K562 (cell line): ENCODE measurements at regions not wholly inside any gene's neighbourhood (a gene's known extent, or its start where the extent isn't known, plus 50 kb on each side); places are given as distances from the start of the nearest gene placed in this dataset.

Experiments used
- ATAC-seq: fragments of 200-7000 bp; cut with Tn5 transposase; 3 replicates; pipeline ENCODE4 v1.9.1; 2020; ENCODE audit warnings: moderate library complexity
- BruUV-seq: library from RNA; stranded (reverse); fragments of 400-500 nt; replicated peaks from 2 replicates; lab custom pipeline; 2021; lab: Mats Ljungman, UMichigan
- CTCF ChIA-PET: fragments of 300-600 bp; formaldehyde crosslinking; extraction: SDS; loops from one replicate; lab custom pipeline; 2021; ENCODE audit warnings: low intra/inter-chr PET ratio; lab: Yijun Ruan, JAX
- POLR2A ChIA-PET: fragments of 300-600, 350-650 bp; sonication (Branson Sonifier 250); formaldehyde crosslinking; extraction: SDS; loops from one replicate; lab custom pipeline; 2021; ENCODE audit warnings: antibody characterized with exemption, inconsistent platforms; lab: Yijun Ruan, JAX
- DNase-seq, 4 experiments: peaks; one replicate each; pipeline versions ENCODE4 v3.0.0 to v3.0.0-alpha.2; 2011 to 2018; ENCODE audit warnings: low spot score in 3 of 4, mixed read lengths in 3 of 4; ENCODE audit errors: extremely low read depth in 1 of 4
- FAIRE-seq: peaks from 2 replicates; lab custom pipeline; 2011; peaks lifted over from hg19 to GRCh38; lab: Jason Lieb, UNC
- H2AFZ ChIP-seq: 2 replicates; pipeline ENCODE4 v1.6.0; 2011; ENCODE audit warnings: low read depth, low read length, control low read depth, inconsistent platforms
- H3K27ac ChIP-seq: fragments of 200-600 bp; 3 replicates; pipeline ENCODE4 v1.8.0; 2011; ENCODE audit warnings: low read depth, mild to moderate bottlenecking, control low read depth, inconsistent platforms, low read length, moderate library complexity, mixed read lengths; ENCODE audit errors: extremely low read depth
- H3K27me3 ChIP-seq, 2 experiments: fragments of 300-600 bp in 1 of 2; 2 replicates in 1 of 2; 3 replicates in 1 of 2; pipeline versions ENCODE4 v1.6.0 to v1.8.0; 2011; ENCODE audit warnings: inconsistent platforms in 2 of 2, low read length in 2 of 2, mild to moderate bottlenecking in 1 of 2, mixed read lengths in 1 of 2, moderate library complexity in 1 of 2; ENCODE audit not compliant: control insufficient read depth in 2 of 2, insufficient read depth in 2 of 2
- H3K36me3 ChIP-seq: fragments of 300-600 bp; 3 replicates; pipeline ENCODE4 v1.8.0; 2011; ENCODE audit warnings: mild to moderate bottlenecking, low read length, inconsistent platforms; ENCODE audit not compliant: control insufficient read depth, insufficient read depth
- H3K4me1 ChIP-seq, 2 experiments: fragments of 200-600 bp in 1 of 2; replicated peaks in 1 of 2; 2 replicates in 1 of 2; 3 replicates in 1 of 2; pipeline versions ENCODE4 v1.5.1 to v1.8.0; 2011; ENCODE audit warnings: inconsistent platforms in 2 of 2, low read length in 2 of 2, mild to moderate bottlenecking in 1 of 2, mixed read lengths in 1 of 2, moderate library complexity in 1 of 2; ENCODE audit not compliant: control insufficient read depth in 2 of 2, insufficient read depth in 2 of 2
- H3K4me2 ChIP-seq: 2 replicates; pipeline ENCODE4 v1.6.1; 2011; ENCODE audit warnings: low read length, control low read depth, inconsistent platforms, mixed read lengths; ENCODE audit not compliant: insufficient read depth
- H3K4me3 ChIP-seq: fragments of 200-600 bp; sonication (generic), shearing (Covaris generic); 2 replicates; pipeline ENCODE4 v1.5.1; 2016; ENCODE audit warnings: control low read depth, inconsistent platforms
- H3K79me2 ChIP-seq: fragments of 200-600 bp; 3 replicates; pipeline ENCODE4 v1.8.0; 2011; ENCODE audit warnings: low read length, inconsistent platforms; ENCODE audit not compliant: control insufficient read depth, insufficient read depth
- H3K9ac ChIP-seq, 2 experiments: 2 replicates each; pipeline versions ENCODE4 v1.6.0 to v1.6.1; 2011; ENCODE audit warnings: low read depth in 2 of 2, low read length in 2 of 2, control low read depth in 1 of 2, inconsistent platforms in 1 of 2, mild to moderate bottlenecking in 1 of 2, mixed read lengths in 1 of 2; ENCODE audit not compliant: insufficient read depth in 1 of 2
- H3K9me1 ChIP-seq: one replicate; pipeline ENCODE4 v1.6.0; 2011; ENCODE audit warnings: inconsistent platforms, mild to moderate bottlenecking, low read length, moderate library complexity; ENCODE audit not compliant: control insufficient read depth, insufficient read depth
- H3K9me3 ChIP-seq: replicated peaks from 2 replicates; pipeline ENCODE4 v1.5.1; 2011; ENCODE audit warnings: low read depth, low read length, inconsistent platforms; ENCODE audit not compliant: control insufficient read depth, insufficient read depth
- H4K20me1 ChIP-seq: replicated peaks from 2 replicates; pipeline ENCODE4 v1.6.1; 2011; ENCODE audit warnings: low read length, inconsistent platforms, mixed read lengths; ENCODE audit not compliant: control insufficient read depth, insufficient read depth
- CXXC5 ChIP-seq: fragments of 250-450 bp; sonication (Bioruptor Pico); IDR thresholded peaks from 2 replicates; pipeline ENCODE4 v1.8.0; 2022; ENCODE audit warnings: inconsistent platforms, mild to moderate bottlenecking, moderate library complexity
- ILF3 ChIP-seq: fragments of 450-650 bp; IDR thresholded peaks from 2 replicates; pipeline ENCODE4 v1.6.1; 2018; ENCODE audit warnings: antibody characterized with exemption, mild to moderate bottlenecking, moderate library complexity, borderline replicate concordance
- PTRF ChIP-seq: fragments of 450-650 bp; IDR thresholded peaks from 2 replicates; pipeline ENCODE4 v1.6.1; 2016; ENCODE audit warnings: mild to moderate bottlenecking, missing genetic modification characterization, missing compliant biosample characterization
- TOE1 ChIP-seq, 2 experiments: fragments of 450-650 bp in 1 of 2; sonication (generic) in 1 of 2; formaldehyde crosslinking in 1 of 2; IDR thresholded peaks; 2 replicates each; pipeline versions ENCODE4 v1.7.1 to v1.8.0; 2016 to 2022; ENCODE audit warnings: borderline replicate concordance in 2 of 2, mild to moderate bottlenecking in 2 of 2, antibody characterized with exemption in 1 of 2, inconsistent platforms in 1 of 2, low read depth in 1 of 2, missing genetic modification reagents in 1 of 2, moderate library complexity in 1 of 2
- ZC3H4 ChIP-seq: sonication (generic); formaldehyde crosslinking; IDR thresholded peaks from 2 replicates; pipeline ENCODE4 v1.9.0; 2021; ENCODE audit warnings: missing genetic modification reagents, borderline replicate concordance
- ZNF133 ChIP-seq: fragments of 250-450 bp; sonication (Bioruptor Pico); IDR thresholded peaks from 2 replicates; pipeline ENCODE4 v1.4.0; 2020; ENCODE audit warnings: mild to moderate bottlenecking
- ZNF134 ChIP-seq: fragments of 250-450 bp; sonication (Bioruptor Pico); conservative IDR thresholded peaks from 2 replicates; pipeline ENCODE4 v1.4.0; 2020
- ZZZ3 ChIP-seq: fragments of 450-650 bp; IDR thresholded peaks from 2 replicates; pipeline ENCODE4 v1.6.1; 2016; ENCODE audit warnings: antibody characterized with exemption, mild to moderate bottlenecking, moderate library complexity
- WGBS: fragments of 100-300 bp; shearing (Covaris generic); methylation state at CpG from one replicate; pipeline ENCODE4 v1.1.6; 2016; ENCODE audit warnings: low coverage, mixed read lengths; ENCODE audit not compliant: insufficient coverage; ENCODE audit errors: missing lambda C conversion rate; 5-methylcytosine and 5-hydroxymethylcytosine counted together
- in situ Hi-C: fragments of 300-500 bp; cut with MboI; formaldehyde crosslinking; loops from 4 replicates; pipeline ENCODE4 v1.15.0; 2018; ENCODE audit warnings: inconsistent platforms, mixed read lengths
- intact Hi-C: fragments of 100-400 bp; cut with micrococcal nuclease; formaldehyde crosslinking; loops from 2 replicates; pipeline ENCODE4 v1.14.2; 2022
- TF ChIP-seq, protein P1 (sequence below), 2 experiments: fragments of 450-650 bp in 1 of 2; sonication (generic) in 1 of 2; formaldehyde crosslinking in 1 of 2; IDR thresholded peaks in 1 of 2; conservative IDR thresholded peaks in 1 of 2; 2 replicates each; pipeline versions ENCODE4 v1.6.1 to v1.8.1; 2016 to 2023; ENCODE audit warnings: mild to moderate bottlenecking in 2 of 2, moderate library complexity in 2 of 2, inconsistent platforms in 1 of 2, missing genetic modification reagents in 1 of 2
- TF ChIP-seq, protein P2 (sequence below): fragments of 450-650 bp; IDR thresholded peaks from 2 replicates; pipeline ENCODE4 v1.6.1; 2016; ENCODE audit warnings: antibody characterized with exemption
- TF ChIP-seq, protein P3 (sequence below), 2 experiments: fragments of 450-650 bp; formaldehyde crosslinking in 1 of 2; IDR thresholded peaks; 2 replicates each; pipeline versions ENCODE4 v1.4.0 to v1.6.1; 2014 to 2020; ENCODE audit warnings: mild to moderate bottlenecking in 2 of 2, borderline replicate concordance in 1 of 2, low read depth in 1 of 2

DNA sequence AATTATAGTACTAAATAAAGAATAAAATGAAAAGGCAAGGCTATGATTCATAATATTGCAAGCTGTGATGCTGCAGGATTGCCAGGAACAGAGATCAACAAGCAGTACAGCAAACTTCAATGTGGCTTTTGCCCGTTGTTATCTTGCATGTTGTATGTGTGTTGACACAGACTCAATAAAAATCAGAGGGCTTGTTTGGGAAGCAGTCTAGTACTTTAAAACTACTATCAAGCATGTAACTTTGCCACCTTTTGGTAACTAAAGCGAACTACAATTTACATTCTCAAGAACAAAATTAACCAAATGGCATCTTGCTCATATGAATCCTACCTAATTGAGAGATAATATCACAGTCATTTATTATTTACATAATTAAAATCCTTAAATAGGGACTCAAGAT, 79.8 kb upstream of the GPM6A start:
- H3K27ac ChIP-seq, result no peak overlapping the region
- intact Hi-C loops (no loop called here), in situ Hi-C loops (no loop called here)
- no peaks in the 10 kb centered on the region for H3K79me2 ChIP-seq
- TF ChIP-seq ZNF133 (no peak), ZNF134 (CRISPR knock-in tag) (no peak), PTRF (tag) (no peak), TOE1 (IDR thresholded peaks at IDR 0.05; ENCODE audit: borderline replicate concordance) (no peak), TOE1 (CRISPR knock-in tag; IDR thresholded peaks at IDR 0.05; ENCODE audit: borderline replicate concordance, low read depth) (no peak), ZC3H4 (CRISPR knock-in tag) (no peak), ZZZ3 (no peak), CXXC5 (CRISPR knock-in tag) (no peak), ILF3 (no peak)
- TF ChIP-seq, protein P1, sequence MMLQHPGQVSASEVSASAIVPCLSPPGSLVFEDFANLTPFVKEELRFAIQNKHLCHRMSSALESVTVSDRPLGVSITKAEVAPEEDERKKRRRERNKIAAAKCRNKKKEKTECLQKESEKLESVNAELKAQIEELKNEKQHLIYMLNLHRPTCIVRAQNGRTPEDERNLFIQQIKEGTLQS (IDR thresholded peaks at IDR 0.05), result no peak
- TF ChIP-seq, protein P1 (CRISPR knock-in tag; conservative IDR thresholded peaks at IDR 0.05), result no peak
- TF ChIP-seq, protein P2, sequence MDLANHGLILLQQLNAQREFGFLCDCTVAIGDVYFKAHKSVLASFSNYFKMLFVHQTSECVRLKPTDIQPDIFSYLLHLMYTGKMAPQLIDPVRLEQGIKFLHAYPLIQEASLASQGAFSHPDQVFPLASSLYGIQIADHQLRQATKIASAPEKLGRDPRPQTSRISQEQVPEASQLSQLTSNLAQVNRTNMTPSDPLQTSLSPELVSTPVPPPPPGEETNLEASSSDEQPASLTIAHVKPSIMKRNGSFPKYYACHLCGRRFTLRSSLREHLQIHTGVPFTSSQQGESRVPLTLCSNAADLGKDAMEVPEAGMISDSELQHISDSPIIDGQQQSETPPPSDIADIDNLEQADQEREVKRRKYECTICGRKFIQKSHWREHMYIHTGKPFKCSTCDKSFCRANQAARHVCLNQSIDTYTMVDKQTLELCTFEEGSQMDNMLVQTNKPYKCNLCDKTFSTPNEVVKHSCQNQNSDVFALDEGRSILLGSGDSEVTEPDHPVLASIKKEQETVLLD, result no peak
- TF ChIP-seq, protein P3, sequence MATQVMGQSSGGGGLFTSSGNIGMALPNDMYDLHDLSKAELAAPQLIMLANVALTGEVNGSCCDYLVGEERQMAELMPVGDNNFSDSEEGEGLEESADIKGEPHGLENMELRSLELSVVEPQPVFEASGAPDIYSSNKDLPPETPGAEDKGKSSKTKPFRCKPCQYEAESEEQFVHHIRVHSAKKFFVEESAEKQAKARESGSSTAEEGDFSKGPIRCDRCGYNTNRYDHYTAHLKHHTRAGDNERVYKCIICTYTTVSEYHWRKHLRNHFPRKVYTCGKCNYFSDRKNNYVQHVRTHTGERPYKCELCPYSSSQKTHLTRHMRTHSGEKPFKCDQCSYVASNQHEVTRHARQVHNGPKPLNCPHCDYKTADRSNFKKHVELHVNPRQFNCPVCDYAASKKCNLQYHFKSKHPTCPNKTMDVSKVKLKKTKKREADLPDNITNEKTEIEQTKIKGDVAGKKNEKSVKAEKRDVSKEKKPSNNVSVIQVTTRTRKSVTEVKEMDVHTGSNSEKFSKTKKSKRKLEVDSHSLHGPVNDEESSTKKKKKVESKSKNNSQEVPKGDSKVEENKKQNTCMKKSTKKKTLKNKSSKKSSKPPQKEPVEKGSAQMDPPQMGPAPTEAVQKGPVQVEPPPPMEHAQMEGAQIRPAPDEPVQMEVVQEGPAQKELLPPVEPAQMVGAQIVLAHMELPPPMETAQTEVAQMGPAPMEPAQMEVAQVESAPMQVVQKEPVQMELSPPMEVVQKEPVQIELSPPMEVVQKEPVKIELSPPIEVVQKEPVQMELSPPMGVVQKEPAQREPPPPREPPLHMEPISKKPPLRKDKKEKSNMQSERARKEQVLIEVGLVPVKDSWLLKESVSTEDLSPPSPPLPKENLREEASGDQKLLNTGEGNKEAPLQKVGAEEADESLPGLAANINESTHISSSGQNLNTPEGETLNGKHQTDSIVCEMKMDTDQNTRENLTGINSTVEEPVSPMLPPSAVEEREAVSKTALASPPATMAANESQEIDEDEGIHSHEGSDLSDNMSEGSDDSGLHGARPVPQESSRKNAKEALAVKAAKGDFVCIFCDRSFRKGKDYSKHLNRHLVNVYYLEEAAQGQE (IDR thresholded peaks at IDR 0.05; ENCODE audit: borderline replicate concordance), result no peak
- TF ChIP-seq, protein P3 (CRISPR knock-in tag; IDR thresholded peaks at IDR 0.05; ENCODE audit: low read depth), result no peak
- no peaks in the 10 kb centered on the region for H3K36me3 ChIP-seq
- H3K9me3 ChIP-seq, result no peaks in the 10 kb centered on the region
- H3K9ac ChIP-seq, result no peak overlapping the region
- ChIA-PET POLR2A (no interaction called here), CTCF (no interaction called here)
- no peaks in the 10 kb centered on the region for H4K20me1 ChIP-seq
- H3K4me2 ChIP-seq, result no peak overlapping the region
- no peaks in the 10 kb centered on the region for H3K9me1 ChIP-seq
- no peaks in the 10 kb centered on the region for H3K4me1 ChIP-seq
- H3K27me3 ChIP-seq, result no peaks in the 10 kb centered on the region
- 3% methylated on average over 2 of the region's 2 CpGs for WGBS
- FAIRE-seq (no peak), ATAC-seq (no peak), DNase-seq (no peak)
- BruUV-seq, result no TSS peak
- H3K4me3 ChIP-seq, result no peak overlapping the region
- no peak overlapping the region for H2AFZ ChIP-seq
